Endothelial cell of umbilical vein (primary cell): ENCODE measurements at regions not wholly inside any gene's neighbourhood (a gene's known extent, or its start where the extent isn't known, plus 50 kb on each side); places are given as distances from the start of the nearest gene placed in this dataset.

Source experiments
- BruUV-seq: library from RNA; stranded (reverse); fragments of 400-500 nt; replicated peaks from 2 replicates; lab custom pipeline; 2021; lab: Mats Ljungman, UMichigan
- CTCF ChIA-PET: fragments of 300-600, 350-600 bp; sonication (Branson Sonifier 250); formaldehyde crosslinking; loops from one replicate; lab custom pipeline; 2021; ENCODE audit warnings: antibody characterized with exemption, inconsistent platforms; lab: Charles Lee
- POLR2A ChIA-PET: fragments of 300-600, 350-600 bp; sonication (Branson Sonifier 250); formaldehyde crosslinking; loops from one replicate; lab custom pipeline; 2021; ENCODE audit warnings: antibody characterized with exemption, inconsistent platforms; lab: Charles Lee
- DNase-seq: peaks from one replicate; pipeline ENCODE4 v3.0.0-alpha.2; 2011; ENCODE audit warnings: low read depth, low spot score
- FAIRE-seq: peaks from 2 replicates; lab custom pipeline; 2011; peaks lifted over from hg19 to GRCh38; lab: Jason Lieb, UNC
- H2AFZ ChIP-seq: 2 replicates; pipeline ENCODE4 v1.6.0; 2012; ENCODE audit warnings: low read depth, low read length, control low read depth, inconsistent platforms
- H3K27ac ChIP-seq: 2 replicates; pipeline ENCODE4 v1.5.1; 2011; ENCODE audit warnings: low read depth, mild to moderate bottlenecking, control low read depth, low read length, moderate library complexity; ENCODE audit not compliant: insufficient read depth
- H3K27me3 ChIP-seq, 2 experiments: 2 replicates each; pipeline versions ENCODE4 v1.6.0 to v1.6.1; 2011; ENCODE audit warnings: low read length in 2 of 2, mixed read lengths in 1 of 2; ENCODE audit not compliant: control insufficient read depth in 2 of 2, insufficient read depth in 2 of 2
- H3K36me3 ChIP-seq, 2 experiments: 2 replicates in 1 of 2; 3 replicates in 1 of 2; pipeline ENCODE4 v1.5.1; 2011; ENCODE audit warnings: low read length in 2 of 2, mild to moderate bottlenecking in 1 of 2, moderate library complexity in 1 of 2; ENCODE audit not compliant: control insufficient read depth in 2 of 2, insufficient read depth in 2 of 2; ENCODE audit errors: extremely low read depth in 1 of 2
- H3K4me1 ChIP-seq: 3 replicates; pipeline ENCODE4 v1.5.1; 2011; ENCODE audit warnings: mild to moderate bottlenecking, low read length; ENCODE audit not compliant: control insufficient read depth, insufficient read depth; ENCODE audit errors: extremely low read depth
- H3K4me2 ChIP-seq: 2 replicates; pipeline ENCODE4 v1.6.1; 2011; ENCODE audit warnings: low read length, control low read depth, mixed read lengths; ENCODE audit not compliant: insufficient read depth
- H3K4me3 ChIP-seq, 3 experiments: fragments of 200-600 bp in 1 of 3; sonication (generic), shearing (Covaris generic) in 1 of 3; replicated peaks in 1 of 3; 2 replicates each; pipeline ENCODE4 v1.5.1; 2011 to 2016; ENCODE audit warnings: control low read depth in 3 of 3, low read length in 3 of 3, mild to moderate bottlenecking in 2 of 3, inconsistent platforms in 1 of 3, low read depth in 1 of 3, moderate library complexity in 1 of 3; ENCODE audit not compliant: insufficient read depth in 1 of 3
- H3K79me2 ChIP-seq: 2 replicates; pipeline ENCODE4 v1.6.0; 2012; ENCODE audit warnings: low read length, inconsistent platforms; ENCODE audit not compliant: control insufficient read depth, insufficient read depth
- H3K9ac ChIP-seq: replicated peaks from 2 replicates; pipeline ENCODE3; 2011; ENCODE audit warnings: low read length, control low read depth; ENCODE audit not compliant: insufficient read depth; ENCODE audit errors: extremely low read depth
- H3K9me1 ChIP-seq: replicated peaks from 3 replicates; pipeline ENCODE4 v1.6.0; 2011; ENCODE audit warnings: mild to moderate bottlenecking, low read length; ENCODE audit not compliant: control insufficient read depth, insufficient read depth; ENCODE audit errors: extremely low read depth
- H3K9me3 ChIP-seq: replicated peaks from 2 replicates; pipeline ENCODE4 v1.5.1; 2012; ENCODE audit warnings: low read length, inconsistent platforms; ENCODE audit not compliant: control insufficient read depth, insufficient read depth
- H4K20me1 ChIP-seq: replicated peaks from 2 replicates; pipeline ENCODE3; 2011; ENCODE audit warnings: mild to moderate bottlenecking, low read length; ENCODE audit not compliant: control insufficient read depth, insufficient read depth; ENCODE audit errors: extremely low read depth
- EZH2 ChIP-seq: IDR thresholded peaks from 2 replicates; pipeline ENCODE4 v1.6.1; 2012; ENCODE audit warnings: borderline replicate concordance, low read depth, mild to moderate bottlenecking, moderate library complexity, low read length, inconsistent platforms; ENCODE audit not compliant: severe bottlenecking
- FOS ChIP-seq: IDR thresholded peaks from 2 replicates; pipeline ENCODE4 v1.6.1; 2011; ENCODE audit warnings: mild to moderate bottlenecking, low read length, moderate library complexity, borderline replicate concordance; ENCODE audit not compliant: insufficient read depth
- GATA2 ChIP-seq: IDR thresholded peaks from 2 replicates; pipeline ENCODE4 v1.7.0; 2011; ENCODE audit warnings: low read depth, mild to moderate bottlenecking, moderate library complexity, mixed read lengths, low read length; ENCODE audit not compliant: insufficient read length, insufficient read depth
- JUN ChIP-seq: IDR thresholded peaks from 2 replicates; pipeline ENCODE4 v1.6.1; 2011; ENCODE audit warnings: borderline replicate concordance, low read depth; ENCODE audit not compliant: insufficient read length, insufficient read depth
- MYC ChIP-seq: IDR thresholded peaks from one replicate; pipeline ENCODE4 v1.6.1; 2011; ENCODE audit warnings: mild to moderate bottlenecking, low read depth, low read length
- POLR2A ChIP-seq: IDR thresholded peaks from 2 replicates; pipeline ENCODE4 v1.6.1; 2012; ENCODE audit warnings: low read depth, mild to moderate bottlenecking, control low read depth, low read length
- POLR2AphosphoS5 ChIP-seq: IDR thresholded peaks from 2 replicates; pipeline ENCODE4 v1.6.1; 2012; ENCODE audit warnings: low read depth, mild to moderate bottlenecking, control low read depth, low read length, moderate library complexity; ENCODE audit not compliant: insufficient read depth
- dilution Hi-C: fragments of 300-500 bp; cut with MboI; formaldehyde crosslinking; loops from one replicate; pipeline ENCODE4 v1.15.0; 2019; ENCODE audit warnings: low sequenced_read_pairs; ENCODE audit not compliant: extremely low pct_ligation_motif_present
- intact Hi-C: fragments of 100-400 bp; cut with micrococcal nuclease; formaldehyde crosslinking; loops from one replicate; pipeline ENCODE4 v1.10.0; 2022
- TF ChIP-seq, protein P1 (sequence below): IDR thresholded peaks from 2 replicates; pipeline ENCODE4 v1.6.1; 2011; ENCODE audit not compliant: insufficient read depth, insufficient read length
- TF ChIP-seq, protein P2 (sequence below), 2 donors: IDR thresholded peaks; 1 replicate in 1 of 2; 2 replicates in 1 of 2; pipeline ENCODE4 v1.5.1; 2011; ENCODE audit warnings: low read length in 2 of 2, mild to moderate bottlenecking in 2 of 2, moderate library complexity in 2 of 2, control low read depth in 1 of 2, inconsistent platforms in 1 of 2, low read depth in 1 of 2; ENCODE audit not compliant: insufficient read depth in 1 of 2; ENCODE audit errors: extremely low read depth in 1 of 2

DNA sequence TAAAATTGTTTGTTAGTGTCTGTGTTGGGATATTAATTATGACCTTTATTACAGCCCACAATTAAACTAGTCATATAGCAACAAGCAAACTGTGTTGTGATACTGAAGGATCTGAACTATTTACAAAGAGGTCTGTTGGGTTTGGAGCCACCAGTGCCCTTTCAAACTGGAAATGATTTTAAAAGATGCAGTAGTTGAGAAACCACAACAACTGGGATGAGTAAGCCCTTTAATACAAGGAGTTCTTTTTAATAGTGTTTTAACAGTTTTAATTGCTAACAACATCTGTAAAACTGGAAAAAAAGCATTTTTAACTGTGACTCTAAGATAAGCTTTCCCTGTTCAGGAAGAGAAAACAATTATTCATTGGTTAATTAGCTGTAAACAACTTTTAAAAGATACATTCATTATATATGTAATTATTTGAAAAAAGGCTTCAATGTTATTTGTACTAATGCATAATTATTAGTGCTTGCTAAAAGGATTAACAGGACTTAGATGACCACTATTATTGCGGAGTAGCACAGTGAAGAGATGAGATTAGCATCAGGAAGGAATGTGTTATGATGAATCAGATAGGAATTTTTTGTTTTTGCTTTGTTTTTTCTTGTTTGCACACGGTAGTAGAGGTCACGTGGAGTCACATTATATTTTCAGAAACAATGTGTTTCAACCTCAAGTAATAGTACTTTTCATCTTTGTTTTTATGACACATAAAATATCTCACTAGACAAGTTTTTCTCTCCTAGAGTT lies 392.7 kb upstream of the FANCL start:
- DNase-seq (peak; percentile 91), FAIRE-seq (peak; percentile 67)
- Histone ChIP-seq H3K27me3 (no peaks in the 10 kb centered on the region), H2AFZ (peak overlapping the region; percentile 37), H3K27ac (peak overlapping the region; percentile 96), H3K9me3 (no peaks in the 10 kb centered on the region), H3K4me2 (peak overlapping the region; percentile 75), H3K4me3 (no peak overlapping the region), H3K4me1 (peaks cover 45% of the 10 kb centered on the region), H3K9me1 (no peaks in the 10 kb centered on the region), H4K20me1 (no peaks in the 10 kb centered on the region), H3K9ac (peak overlapping the region; percentile 64), H3K36me3 (no peaks in the 10 kb centered on the region), H3K79me2 (no peaks in the 10 kb centered on the region)
- intact Hi-C loops, result loop anchor here (1.0 to 10.0 kb wide), 6 partner anchors 13 to 1919 kb away; partner anchors contain the start of genes BCL11A, FANCL and VRK2
- CTCF ChIA-PET, result interaction anchor here (1.3 to 3.1 kb wide), 6 partner anchors 10 to 62 kb away, joined by 3 to 13 read pairs (median 4); no protein-coding TSS in a partner anchor
- POLR2A ChIA-PET, result interaction anchor here (1.0 kb wide), 1 partner anchor 14 kb away, joined by 4 read pairs; no protein-coding TSS in a partner anchor
- TSS peak; percentile 59 for BruUV-seq
- TF ChIP-seq, protein P1, sequence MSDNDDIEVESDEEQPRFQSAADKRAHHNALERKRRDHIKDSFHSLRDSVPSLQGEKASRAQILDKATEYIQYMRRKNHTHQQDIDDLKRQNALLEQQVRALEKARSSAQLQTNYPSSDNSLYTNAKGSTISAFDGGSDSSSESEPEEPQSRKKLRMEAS, result peak; percentile 91
- peak; percentile 35 for TF ChIP-seq POLR2A
- peak; percentile 96 for TF ChIP-seq JUN
- TF ChIP-seq MYC, result no peak
- TF ChIP-seq GATA2, result peak; percentile 94
- TF ChIP-seq, protein P2, sequence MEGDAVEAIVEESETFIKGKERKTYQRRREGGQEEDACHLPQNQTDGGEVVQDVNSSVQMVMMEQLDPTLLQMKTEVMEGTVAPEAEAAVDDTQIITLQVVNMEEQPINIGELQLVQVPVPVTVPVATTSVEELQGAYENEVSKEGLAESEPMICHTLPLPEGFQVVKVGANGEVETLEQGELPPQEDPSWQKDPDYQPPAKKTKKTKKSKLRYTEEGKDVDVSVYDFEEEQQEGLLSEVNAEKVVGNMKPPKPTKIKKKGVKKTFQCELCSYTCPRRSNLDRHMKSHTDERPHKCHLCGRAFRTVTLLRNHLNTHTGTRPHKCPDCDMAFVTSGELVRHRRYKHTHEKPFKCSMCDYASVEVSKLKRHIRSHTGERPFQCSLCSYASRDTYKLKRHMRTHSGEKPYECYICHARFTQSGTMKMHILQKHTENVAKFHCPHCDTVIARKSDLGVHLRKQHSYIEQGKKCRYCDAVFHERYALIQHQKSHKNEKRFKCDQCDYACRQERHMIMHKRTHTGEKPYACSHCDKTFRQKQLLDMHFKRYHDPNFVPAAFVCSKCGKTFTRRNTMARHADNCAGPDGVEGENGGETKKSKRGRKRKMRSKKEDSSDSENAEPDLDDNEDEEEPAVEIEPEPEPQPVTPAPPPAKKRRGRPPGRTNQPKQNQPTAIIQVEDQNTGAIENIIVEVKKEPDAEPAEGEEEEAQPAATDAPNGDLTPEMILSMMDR (IDR thresholded peaks at IDR 0.05; ENCODE audit: extremely low read depth in 1 of 2, insufficient read depth in 1 of 2, low read depth in 1 of 2, low read length in 2 of 2), result no peak
- peak; percentile 30 for TF ChIP-seq POLR2AphosphoS5
- TF ChIP-seq EZH2, result no peak
- TF ChIP-seq FOS, result peak; percentile 78
- dilution Hi-C loops, result no loop called here
